ENCODE measurements at regions not wholly inside any gene's neighbourhood (a gene's known extent, or its start where the extent isn't known, plus 50 kb on each side); places are given as distances from the start of the nearest gene placed in this dataset.

- TF ChIP-seq, protein P1, sequence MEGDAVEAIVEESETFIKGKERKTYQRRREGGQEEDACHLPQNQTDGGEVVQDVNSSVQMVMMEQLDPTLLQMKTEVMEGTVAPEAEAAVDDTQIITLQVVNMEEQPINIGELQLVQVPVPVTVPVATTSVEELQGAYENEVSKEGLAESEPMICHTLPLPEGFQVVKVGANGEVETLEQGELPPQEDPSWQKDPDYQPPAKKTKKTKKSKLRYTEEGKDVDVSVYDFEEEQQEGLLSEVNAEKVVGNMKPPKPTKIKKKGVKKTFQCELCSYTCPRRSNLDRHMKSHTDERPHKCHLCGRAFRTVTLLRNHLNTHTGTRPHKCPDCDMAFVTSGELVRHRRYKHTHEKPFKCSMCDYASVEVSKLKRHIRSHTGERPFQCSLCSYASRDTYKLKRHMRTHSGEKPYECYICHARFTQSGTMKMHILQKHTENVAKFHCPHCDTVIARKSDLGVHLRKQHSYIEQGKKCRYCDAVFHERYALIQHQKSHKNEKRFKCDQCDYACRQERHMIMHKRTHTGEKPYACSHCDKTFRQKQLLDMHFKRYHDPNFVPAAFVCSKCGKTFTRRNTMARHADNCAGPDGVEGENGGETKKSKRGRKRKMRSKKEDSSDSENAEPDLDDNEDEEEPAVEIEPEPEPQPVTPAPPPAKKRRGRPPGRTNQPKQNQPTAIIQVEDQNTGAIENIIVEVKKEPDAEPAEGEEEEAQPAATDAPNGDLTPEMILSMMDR (IDR thresholded peaks at IDR 0.05) = no peak
- TF ChIP-seq POLR2A (IDR thresholded peaks at IDR 0.05) = no peak
These were observed 1170.9 kb downstream of the SORCS1 start for GRCh38 chr10:105993609-105994008.
